KMS-11 (cell line): ENCODE measurements at regions not wholly inside any gene's neighbourhood (a gene's known extent, or its start where the extent isn't known, plus 50 kb on each side); places are given as distances from the start of the nearest gene placed in this dataset.

Source experiments
- H2AFZ ChIP-seq: fragments of 200-600 bp; sonication (generic); 2 replicates; pipeline ENCODE4 v1.6.1; 2016; ENCODE audit warnings: antibody characterized with exemption, mixed run types, low read depth
- H3K27ac ChIP-seq: fragments of 200-600 bp; sonication (generic); 2 replicates; pipeline ENCODE4 v1.6.1; 2016; ENCODE audit warnings: mild to moderate bottlenecking, mixed run types
- H3K27me3 ChIP-seq: fragments of 200-600 bp; sonication (generic); 2 replicates; pipeline ENCODE4 v1.6.1; 2017; ENCODE audit warnings: mild to moderate bottlenecking, low read depth, mixed run types, moderate library complexity; ENCODE audit not compliant: insufficient read depth
- H3K36me3 ChIP-seq: fragments of 200-600 bp; sonication (generic); 2 replicates; pipeline ENCODE4 v1.6.1; 2017; ENCODE audit warnings: mild to moderate bottlenecking, mixed run types; ENCODE audit not compliant: insufficient read depth
- H3K4me1 ChIP-seq: fragments of 200-600 bp; sonication (generic); 2 replicates; pipeline ENCODE4 v1.6.1; 2016; ENCODE audit warnings: mild to moderate bottlenecking, low read depth, mixed run types; ENCODE audit not compliant: poor library complexity, severe bottlenecking
- H3K4me2 ChIP-seq: fragments of 200-600 bp; sonication (generic); 2 replicates; pipeline ENCODE4 v1.7.0; 2016; ENCODE audit warnings: mild to moderate bottlenecking, mixed run types
- H3K4me3 ChIP-seq: fragments of 200-600 bp; sonication (generic); IDR thresholded peaks from 2 replicates; pipeline ENCODE4 v1.6.1; 2017; ENCODE audit warnings: low read depth, low read length, mixed read lengths; ENCODE audit not compliant: insufficient read depth
- H3K79me2 ChIP-seq: fragments of 200-600 bp; sonication (generic); 2 replicates; pipeline ENCODE4 v1.6.1; 2016; ENCODE audit warnings: low read depth, mixed run types; ENCODE audit not compliant: insufficient read depth
- H3K9ac ChIP-seq: fragments of 200-600 bp; sonication (generic); 2 replicates; pipeline ENCODE4 v1.6.1; 2016; ENCODE audit warnings: mild to moderate bottlenecking, mixed run types
- H4K20me1 ChIP-seq: fragments of 200-600 bp; sonication (generic); 2 replicates; pipeline ENCODE4 v1.6.1; 2016; ENCODE audit warnings: mild to moderate bottlenecking, mixed run types; ENCODE audit not compliant: insufficient read depth
- CTCF ChIP-seq: fragments of 200-600 bp; sonication (generic); conservative IDR thresholded peaks from 2 replicates; pipeline ENCODE4 v1.6.1; 2017; ENCODE audit warnings: low read depth, mild to moderate bottlenecking, antibody characterized with exemption, low read length, moderate library complexity, mixed read lengths

GRCh38 chr4:60805500-60806313, 394.4 kb upstream of the ADGRL3 start:
- H3K9ac ChIP-seq: no peak overlapping the region
- no peak overlapping the region for H3K4me3 ChIP-seq
- H3K27me3 ChIP-seq: no peaks in the 10 kb centered on the region
- no peaks in the 10 kb centered on the region for H4K20me1 ChIP-seq
- no peak overlapping the region for H3K4me2 ChIP-seq
- peak; percentile 53 for TF ChIP-seq CTCF
- no peaks in the 10 kb centered on the region for H3K36me3 ChIP-seq
- no peaks in the 10 kb centered on the region for H3K79me2 ChIP-seq
- H2AFZ ChIP-seq: no peak overlapping the region
- no peaks in the 10 kb centered on the region for H3K4me1 ChIP-seq
- H3K27ac ChIP-seq: no peak overlapping the region

DNA sequence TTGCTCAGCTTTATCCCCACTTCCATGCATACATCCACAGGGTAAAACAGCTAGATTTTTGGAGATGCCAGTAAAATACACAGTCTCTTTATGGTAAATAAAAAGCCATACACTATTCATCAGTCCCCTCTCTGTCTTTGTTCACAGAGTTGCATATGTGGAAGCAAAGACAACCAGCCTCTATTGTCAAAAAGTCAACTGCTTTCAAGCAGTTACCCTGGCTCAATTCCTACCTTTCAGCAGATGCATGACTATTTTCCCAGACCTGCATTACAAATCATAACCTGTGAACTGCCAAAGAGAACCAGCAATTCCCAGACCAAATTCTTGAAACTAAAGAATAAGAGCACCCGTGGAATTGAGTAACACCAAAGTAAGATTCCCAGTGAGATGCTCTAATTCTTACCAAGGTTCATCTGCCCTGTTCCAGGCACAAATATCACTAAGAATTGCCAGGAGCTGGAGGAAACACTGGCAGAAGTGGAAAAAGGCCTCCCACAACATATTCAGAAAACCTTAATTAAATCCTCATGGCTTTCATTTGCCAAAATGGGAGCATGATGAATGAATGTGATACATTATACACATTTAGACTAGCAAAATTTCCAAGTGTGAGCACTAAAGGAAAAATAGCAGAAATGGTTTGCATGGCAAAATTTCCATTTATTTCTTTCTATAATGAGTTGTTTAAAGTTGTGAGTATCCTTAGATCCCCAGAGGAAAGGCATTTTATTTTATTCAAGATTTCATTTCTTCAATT, 391.2 kb upstream of the ADGRL3 start:
- Histone ChIP-seq H3K27me3 (no peaks in the 10 kb centered on the region), H2AFZ (no peak overlapping the region), H3K4me3 (no peak overlapping the region), H3K27ac (no peak overlapping the region), H3K9ac (no peak overlapping the region), H3K36me3 (no peaks in the 10 kb centered on the region), H3K4me1 (no peaks in the 10 kb centered on the region), H3K79me2 (no peaks in the 10 kb centered on the region), H4K20me1 (no peaks in the 10 kb centered on the region), H3K4me2 (no peak overlapping the region)
- TF ChIP-seq CTCF: no peak

- no peaks in the 10 kb centered on the region for H3K79me2 ChIP-seq
- no peak overlapping the region for H3K4me2 ChIP-seq
- H4K20me1 ChIP-seq: no peaks in the 10 kb centered on the region
- no peak overlapping the region for H3K9ac ChIP-seq
- no peak overlapping the region for H3K4me3 ChIP-seq
- no peaks in the 10 kb centered on the region for H3K36me3 ChIP-seq
- no peak for TF ChIP-seq CTCF
- no peaks in the 10 kb centered on the region for H3K27me3 ChIP-seq
- no peak overlapping the region for H2AFZ ChIP-seq
- no peak overlapping the region for H3K27ac ChIP-seq
- H3K4me1 ChIP-seq: no peaks in the 10 kb centered on the region
These were observed 390.7 kb upstream of the ADGRL3 start for GRCh38 chr4:60809486-60809800.

DNA sequence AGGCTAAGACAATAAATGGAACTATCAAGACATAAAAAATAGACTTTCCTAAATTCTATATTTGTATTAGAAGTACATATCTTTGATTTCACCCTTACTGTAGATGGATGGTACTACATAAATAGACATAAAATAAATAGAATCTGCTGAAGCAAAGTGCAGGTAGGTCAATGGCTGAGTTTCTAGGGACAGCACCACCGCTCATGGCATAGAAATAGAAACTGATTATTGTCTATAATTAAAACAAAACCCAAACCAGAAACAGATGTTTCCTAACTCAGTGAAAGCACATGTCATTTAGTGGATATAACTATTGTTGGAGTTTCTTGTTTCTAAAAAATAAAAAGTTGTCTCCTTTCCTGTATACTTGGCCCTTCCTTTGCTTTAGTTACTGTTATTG, 387.3 kb upstream of the ADGRL3 start:
- Histone ChIP-seq H3K27ac (no peak overlapping the region), H3K79me2 (no peaks in the 10 kb centered on the region), H3K9ac (no peak overlapping the region), H3K4me3 (no peak overlapping the region), H4K20me1 (no peaks in the 10 kb centered on the region), H3K27me3 (no peaks in the 10 kb centered on the region), H3K4me2 (no peak overlapping the region), H3K4me1 (no peaks in the 10 kb centered on the region), H2AFZ (no peak overlapping the region), H3K36me3 (no peaks in the 10 kb centered on the region)
- no peak for TF ChIP-seq CTCF
